Caco-2 (cell line): ENCODE measurements at regions not wholly inside any gene's neighbourhood (a gene's known extent, or its start where the extent isn't known, plus 50 kb on each side); places are given as distances from the start of the nearest gene placed in this dataset.

Experiments used
- BruUV-seq: library from RNA; stranded (reverse); fragments of 400-500 nt; replicated peaks from 2 replicates; lab custom pipeline; 2021; lab: Mats Ljungman, UMichigan
- CTCF ChIA-PET: fragments of 300-600 bp; sonication (Branson Sonifier 250); formaldehyde crosslinking; loops from one replicate; lab custom pipeline; 2022; ENCODE audit warnings: antibody characterized with exemption; lab: Charles Lee
- POLR2A ChIA-PET: fragments of 300-600 bp; sonication (Branson Sonifier 250); formaldehyde crosslinking; loops from one replicate; lab custom pipeline; 2022; ENCODE audit warnings: antibody characterized with exemption; lab: Charles Lee
- DNase-seq, 2 experiments: peaks; one replicate each; pipeline versions ENCODE4 v3.0.0 to v3.0.0-alpha.2; 2020 to 2022
- H3K27me3 ChIP-seq: replicated peaks from 2 replicates; pipeline ENCODE4 v1.6.0; 2011; ENCODE audit warnings: low read length; ENCODE audit not compliant: control insufficient read depth, insufficient read depth
- H3K36me3 ChIP-seq: 2 replicates; pipeline ENCODE4 v1.5.1; 2011; ENCODE audit warnings: low read length; ENCODE audit not compliant: control insufficient read depth, insufficient read depth
- H3K4me1 ChIP-seq: fragments of 250-450 bp; sonication (Bioruptor Pico); 2 replicates; pipeline ENCODE4 v1.5.1; 2020; ENCODE audit warnings: mild to moderate bottlenecking
- H3K4me3 ChIP-seq: 2 replicates; pipeline ENCODE4 v1.5.1; 2011; ENCODE audit warnings: low read depth, mild to moderate bottlenecking, control low read depth, low read length
- H3K9me3 ChIP-seq: fragments of 250-450 bp; sonication (Bioruptor Pico); 2 replicates; pipeline ENCODE4 v1.5.1; 2020; ENCODE audit warnings: mild to moderate bottlenecking, moderate library complexity
- H3K27ac Mint-ChIP-seq: one replicate; pipeline ENCODE4 v1.8.0; 2022; ENCODE audit warnings: mixed read lengths; ENCODE audit not compliant: unreplicated experiment
- H3K27me3 Mint-ChIP-seq: one replicate; pipeline ENCODE4 v1.8.0; 2022; ENCODE audit warnings: mixed read lengths; ENCODE audit not compliant: insufficient read depth, unreplicated experiment
- H3K36me3 Mint-ChIP-seq: one replicate; pipeline ENCODE4 v1.8.0; 2022; ENCODE audit warnings: mild to moderate bottlenecking, mixed read lengths; ENCODE audit not compliant: insufficient read depth, unreplicated experiment
- H3K4me1 Mint-ChIP-seq: one replicate; pipeline ENCODE4 v1.8.0; 2022; ENCODE audit warnings: low read depth, mixed read lengths; ENCODE audit not compliant: unreplicated experiment
- H3K4me3 Mint-ChIP-seq: one replicate; pipeline ENCODE4 v1.8.0; 2022; ENCODE audit warnings: mild to moderate bottlenecking, moderate library complexity, mixed read lengths; ENCODE audit not compliant: unreplicated experiment
- H3K9me3 Mint-ChIP-seq: one replicate; pipeline ENCODE4 v1.8.0; 2022; ENCODE audit warnings: mixed read lengths; ENCODE audit not compliant: unreplicated experiment
- intact Hi-C: fragments of 100-400 bp; cut with micrococcal nuclease; formaldehyde crosslinking; loops from one replicate; pipeline ENCODE4 v1.10.0; 2022; ENCODE audit not compliant: unreplicated experiment
- TF ChIP-seq, protein P1 (sequence below), 2 experiments: fragments of 200-600 bp in 1 of 2; IDR thresholded peaks; 1 replicate in 1 of 2; 2 replicates in 1 of 2; pipeline versions ENCODE4 v1.5.1 to v1.8.0; 2011 to 2022; ENCODE audit warnings: antibody characterized with exemption in 1 of 2, control low read depth in 1 of 2, inconsistent platforms in 1 of 2, low read depth in 1 of 2, low read length in 1 of 2, mild to moderate bottlenecking in 1 of 2, moderate library complexity in 1 of 2; ENCODE audit not compliant: insufficient read depth in 1 of 2, severe bottlenecking in 1 of 2, unreplicated experiment in 1 of 2

DNA sequence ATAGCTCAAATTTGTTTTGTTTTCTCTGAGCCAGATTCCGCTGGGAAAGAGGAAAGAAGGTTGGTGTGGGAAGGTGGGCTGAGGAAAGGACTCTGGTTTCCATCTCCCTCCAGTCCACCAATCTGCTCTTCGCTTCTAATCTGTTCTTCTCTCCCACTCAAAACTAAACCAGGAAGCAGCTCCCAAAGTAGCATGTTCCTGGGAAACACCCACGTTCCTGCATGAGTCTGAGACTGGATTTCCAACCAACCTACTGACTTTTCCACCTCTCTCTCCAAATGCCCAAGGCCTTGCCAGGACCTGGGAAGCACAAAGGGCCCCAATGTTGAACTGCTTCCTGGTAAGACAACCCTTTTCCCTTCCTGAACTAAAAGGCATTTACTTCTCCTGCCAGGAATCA lies 110.2 kb downstream of the WT1 start:
- Histone ChIP-seq H3K4me3 (no peak overlapping the region), H3K4me1 (no peaks in the 10 kb centered on the region), H3K9me3 (no peaks in the 10 kb centered on the region), H3K27me3 (no peaks in the 10 kb centered on the region), H3K36me3 (no peaks in the 10 kb centered on the region)
- intact Hi-C loops, result no loop called here
- Mint-ChIP-seq H3K27me3 (peaks cover 6% of the 10 kb centered on the region), H3K4me3 (no peak overlapping the region), H3K4me1 (no peaks in the 10 kb centered on the region), H3K27ac (no peak overlapping the region), H3K36me3 (no peaks in the 10 kb centered on the region), H3K9me3 (no peaks in the 10 kb centered on the region)
- ChIA-PET CTCF (no interaction called here), POLR2A (interaction anchor here (0.7 kb wide), 1 partner anchor 78 kb away, joined by 6 read pairs; no protein-coding TSS in a partner anchor)
- TF ChIP-seq, protein P1, sequence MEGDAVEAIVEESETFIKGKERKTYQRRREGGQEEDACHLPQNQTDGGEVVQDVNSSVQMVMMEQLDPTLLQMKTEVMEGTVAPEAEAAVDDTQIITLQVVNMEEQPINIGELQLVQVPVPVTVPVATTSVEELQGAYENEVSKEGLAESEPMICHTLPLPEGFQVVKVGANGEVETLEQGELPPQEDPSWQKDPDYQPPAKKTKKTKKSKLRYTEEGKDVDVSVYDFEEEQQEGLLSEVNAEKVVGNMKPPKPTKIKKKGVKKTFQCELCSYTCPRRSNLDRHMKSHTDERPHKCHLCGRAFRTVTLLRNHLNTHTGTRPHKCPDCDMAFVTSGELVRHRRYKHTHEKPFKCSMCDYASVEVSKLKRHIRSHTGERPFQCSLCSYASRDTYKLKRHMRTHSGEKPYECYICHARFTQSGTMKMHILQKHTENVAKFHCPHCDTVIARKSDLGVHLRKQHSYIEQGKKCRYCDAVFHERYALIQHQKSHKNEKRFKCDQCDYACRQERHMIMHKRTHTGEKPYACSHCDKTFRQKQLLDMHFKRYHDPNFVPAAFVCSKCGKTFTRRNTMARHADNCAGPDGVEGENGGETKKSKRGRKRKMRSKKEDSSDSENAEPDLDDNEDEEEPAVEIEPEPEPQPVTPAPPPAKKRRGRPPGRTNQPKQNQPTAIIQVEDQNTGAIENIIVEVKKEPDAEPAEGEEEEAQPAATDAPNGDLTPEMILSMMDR (IDR thresholded peaks at IDR 0.05; ENCODE audit: insufficient read depth in 1 of 2, low read depth in 1 of 2, low read length in 1 of 2, severe bottlenecking in 1 of 2, unreplicated experiment in 1 of 2), result no peak
- DNase-seq, result no peak
- BruUV-seq, result no TSS peak

DNA sequence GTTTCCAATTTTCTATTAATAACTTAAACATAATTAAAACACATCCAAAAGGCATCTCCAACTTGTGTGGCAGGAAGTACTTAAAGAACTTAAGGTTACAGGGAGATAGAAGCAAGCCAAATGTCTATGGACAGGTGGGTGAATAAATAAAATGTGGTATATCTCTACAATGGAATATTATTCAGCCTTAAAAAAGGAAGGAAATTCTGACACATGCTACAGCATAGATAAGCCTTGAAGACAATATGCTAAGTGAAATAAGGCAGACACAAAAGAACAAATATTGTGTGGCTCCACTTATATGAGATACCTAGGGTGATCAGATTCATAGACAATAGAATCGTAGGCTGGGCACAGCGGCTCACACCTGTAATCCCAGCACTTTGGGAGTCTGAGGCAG lies 109.6 kb downstream of the WT1 start:
- H3K4me1 ChIP-seq, result no peaks in the 10 kb centered on the region
- H3K9me3 ChIP-seq, result no peaks in the 10 kb centered on the region
- CTCF ChIA-PET, result no interaction called here
- no peak for DNase-seq
- no peaks in the 10 kb centered on the region for H3K36me3 ChIP-seq
- Mint-ChIP-seq H3K9me3 (no peaks in the 10 kb centered on the region), H3K36me3 (no peaks in the 10 kb centered on the region), H3K27ac (no peak overlapping the region), H3K4me1 (no peaks in the 10 kb centered on the region), H3K27me3 (peaks cover 5% of the 10 kb centered on the region), H3K4me3 (no peak overlapping the region)
- TF ChIP-seq, protein P1 (IDR thresholded peaks at IDR 0.05; ENCODE audit: insufficient read depth in 1 of 2, low read depth in 1 of 2, low read length in 1 of 2, severe bottlenecking in 1 of 2, unreplicated experiment in 1 of 2), result no peak
- H3K27me3 ChIP-seq, result no peaks in the 10 kb centered on the region
- H3K4me3 ChIP-seq, result no peak overlapping the region
- BruUV-seq, result no TSS peak
- POLR2A ChIA-PET, result no interaction called here
- intact Hi-C loops, result no loop called here

DNA sequence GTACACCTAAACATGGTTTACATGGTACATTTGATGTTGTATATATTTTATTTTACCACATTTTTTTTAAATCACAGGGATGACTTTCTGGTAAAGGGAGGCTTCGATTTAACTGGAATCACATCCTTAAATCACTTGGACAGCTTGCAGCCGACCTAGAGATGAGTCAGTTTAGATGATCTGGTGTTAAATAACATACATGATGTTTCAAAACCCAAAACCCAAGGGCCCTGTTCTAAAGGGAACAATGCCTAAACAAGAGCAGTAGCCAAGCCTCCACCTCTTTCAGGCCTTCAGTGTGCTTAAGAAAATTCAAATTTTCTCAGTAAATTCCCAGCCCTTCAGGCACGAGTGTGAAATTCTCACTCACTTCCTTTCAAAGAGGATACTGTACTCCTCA lies 108.8 kb downstream of the WT1 start:
- no peaks in the 10 kb centered on the region for H3K4me1 Mint-ChIP-seq
- H3K9me3 ChIP-seq, result no peaks in the 10 kb centered on the region
- no peak overlapping the region for H3K27ac Mint-ChIP-seq
- no peaks in the 10 kb centered on the region for H3K4me1 ChIP-seq
- DNase-seq, result no peak
- H3K27me3 ChIP-seq, result no peaks in the 10 kb centered on the region
- H3K4me3 ChIP-seq, result no peak overlapping the region
- no peak overlapping the region for H3K4me3 Mint-ChIP-seq
- H3K27me3 Mint-ChIP-seq, result peaks cover 3% of the 10 kb centered on the region
- ChIA-PET POLR2A (no interaction called here), CTCF (no interaction called here)
- H3K36me3 Mint-ChIP-seq, result no peaks in the 10 kb centered on the region
- intact Hi-C loops, result no loop called here
- no peaks in the 10 kb centered on the region for H3K36me3 ChIP-seq
- TF ChIP-seq, protein P1 (IDR thresholded peaks at IDR 0.05; ENCODE audit: insufficient read depth in 1 of 2, low read depth in 1 of 2, low read length in 1 of 2, severe bottlenecking in 1 of 2, unreplicated experiment in 1 of 2), result no peak
- H3K9me3 Mint-ChIP-seq, result no peaks in the 10 kb centered on the region
- no TSS peak for BruUV-seq
